Mucosa of descending colon (tissue), 3 donors: ENCODE measurements at regions not wholly inside any gene's neighbourhood (a gene's known extent, or its start where the extent isn't known, plus 50 kb on each side); places are given as distances from the start of the nearest gene placed in this dataset.

Source experiments
- ATAC-seq: fragments of 200-7000 bp; cut with Tn5 transposase; one replicate; pipeline ENCODE4 v1.9.1; 2020; ENCODE audit warnings: mild to moderate bottlenecking, moderate library complexity
- DNase-seq, 3 donors: peaks; one replicate each; pipeline ENCODE4 v3.0.0-alpha.2; 2020
- H3K36me3 ChIP-seq: fragments of 200-600 bp; one replicate; pipeline ENCODE4 v1.8.0; 2021; ENCODE audit warnings: low read depth, mild to moderate bottlenecking
- H3K4me1 ChIP-seq: fragments of 200-600 bp; one replicate; pipeline ENCODE4 v1.8.0; 2021; ENCODE audit warnings: low read depth, mild to moderate bottlenecking
- H3K4me3 ChIP-seq: fragments of 200-600 bp; one replicate; pipeline ENCODE4 v1.8.0; 2021; ENCODE audit warnings: mild to moderate bottlenecking
- H3K9me3 ChIP-seq: fragments of 200-600 bp; one replicate; pipeline ENCODE4 v1.8.0; 2021; ENCODE audit warnings: mild to moderate bottlenecking
- CTCF ChIP-seq: fragments of 200-600 bp; IDR thresholded peaks from one replicate; pipeline ENCODE4 v1.8.0; 2022; ENCODE audit warnings: antibody characterized with exemption, mild to moderate bottlenecking
- intact Hi-C, 2 donors: fragments of 100-400 bp; cut with DNase I in 1 of 2; cut with micrococcal nuclease in 1 of 2; formaldehyde crosslinking; loops; one replicate each; pipeline versions ENCODE4 v1.11.0 to v1.11.1; 2022; cut with DNase I, micrococcal nuclease
- donor health status: DM: no; HTN: no; CAD: no; lungs with moderate emphysema.
- donor health status: DM: no; HTN: no; CAD: no.
- donor health status: DM: no; HTN: yes; CAD: no.

DNA sequence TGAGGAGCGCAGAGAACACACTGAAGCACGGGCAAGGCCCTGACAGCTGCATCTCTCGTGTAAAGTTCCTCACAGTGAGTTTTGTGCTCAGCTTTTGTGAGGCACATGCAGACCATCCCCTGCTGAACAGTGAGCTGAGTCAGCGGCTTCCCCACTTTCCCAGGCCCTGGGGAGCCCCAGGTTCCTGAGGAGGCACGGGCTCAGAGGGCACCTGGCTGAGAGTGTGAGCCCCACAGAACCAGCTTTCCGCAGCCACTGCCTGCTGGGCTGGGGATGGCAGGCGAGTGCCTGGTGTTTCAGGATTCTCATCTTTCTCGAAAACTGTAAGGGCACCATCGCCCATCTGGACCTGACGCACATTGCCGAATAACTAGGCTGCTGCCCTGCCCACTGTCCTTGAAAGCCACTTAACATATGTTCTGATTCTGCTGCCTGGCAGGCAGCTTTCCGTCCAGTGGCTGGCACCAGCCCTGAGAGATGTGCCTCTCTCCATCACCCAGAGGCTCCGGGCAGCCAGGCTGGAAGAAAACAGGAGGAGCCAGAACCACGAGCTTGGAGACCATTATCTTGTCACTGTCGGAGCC lies 266.7 kb upstream of the FOXF1 start:
- ATAC-seq (no peak), DNase-seq (peak in 1 of 3 donors; percentile 0)
- intact Hi-C loops: no loop called here
- no peaks in the 10 kb centered on the region for H3K4me1 ChIP-seq
- H3K4me3 ChIP-seq: no peak overlapping the region
- no peaks in the 10 kb centered on the region for H3K9me3 ChIP-seq
- no peaks in the 10 kb centered on the region for H3K36me3 ChIP-seq
- TF ChIP-seq CTCF: no peak

DNA sequence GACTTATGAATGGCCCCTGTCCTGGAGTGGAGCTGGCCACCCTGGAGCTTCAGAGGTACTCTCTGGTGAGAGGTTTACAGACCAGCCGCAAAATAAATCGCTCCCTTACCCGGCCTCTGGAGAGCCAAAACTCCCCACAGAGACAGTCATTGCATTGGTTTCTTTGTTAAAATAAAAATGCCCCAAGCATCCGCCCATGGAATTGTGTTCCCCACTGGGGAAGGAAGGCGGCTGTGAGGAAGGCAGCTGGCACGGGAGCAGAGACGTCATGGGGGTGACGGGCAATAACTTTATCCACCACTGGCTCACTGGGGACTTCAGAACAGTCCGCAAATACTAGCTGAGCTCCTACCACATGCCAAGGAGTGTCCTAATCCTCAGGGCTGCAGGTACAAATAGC lies 266.2 kb upstream of the FOXF1 start:
- Histone ChIP-seq H3K36me3 (no peaks in the 10 kb centered on the region), H3K4me1 (no peaks in the 10 kb centered on the region), H3K9me3 (no peaks in the 10 kb centered on the region), H3K4me3 (no peak overlapping the region)
- TF ChIP-seq CTCF: no peak
- DNase-seq (peak in 1 of 3 donors; percentile 0), ATAC-seq (no peak)
- intact Hi-C loops: no loop called here

- H3K36me3 ChIP-seq: no peaks in the 10 kb centered on the region
- TF ChIP-seq CTCF: no peak
- H3K4me1 ChIP-seq: no peaks in the 10 kb centered on the region
- no peak overlapping the region for H3K4me3 ChIP-seq
- H3K9me3 ChIP-seq: no peaks in the 10 kb centered on the region
- ATAC-seq: no peak
- intact Hi-C loops: no loop called here
- DNase-seq: no peak
These were observed 265.4 kb upstream of the FOXF1 start for GRCh38 chr16:86244936-86245335.

GRCh38 chr16:86245351-86245750 lies 265.0 kb upstream of the FOXF1 start:
- Histone ChIP-seq H3K9me3 (no peaks in the 10 kb centered on the region), H3K36me3 (no peaks in the 10 kb centered on the region), H3K4me3 (no peak overlapping the region), H3K4me1 (no peaks in the 10 kb centered on the region)
- intact Hi-C loops: no loop called here
- TF ChIP-seq CTCF: no peak
- DNase-seq: no peak
- no peak for ATAC-seq

- no peak for ATAC-seq
- intact Hi-C loops: no loop called here
These were observed 264.4 kb upstream of the FOXF1 start for GRCh38 chr16:86245895-86246294.

More at GRCh38 chr16:86245895-86246294, 264.4 kb upstream of the FOXF1 start:
- Histone ChIP-seq H3K4me1 (no peaks in the 10 kb centered on the region), H3K9me3 (no peaks in the 10 kb centered on the region), H3K36me3 (no peaks in the 10 kb centered on the region), H3K4me3 (no peak overlapping the region)
- TF ChIP-seq CTCF: no peak
- DNase-seq: peak in 1 of 3 donors; percentile 0
